ENCODE measurements at regions not wholly inside any gene's neighbourhood (a gene's known extent, or its start where the extent isn't known, plus 50 kb on each side); places are given as distances from the start of the nearest gene placed in this dataset.
A peak's percentile ranks its signal among the peaks of the same experiment; 100 is the strongest.
"Not testable (repeated sequence)": the region's sequence is repeated elsewhere in the genome, so short reads cannot be mapped to it uniquely, and the experiment has no call there.

- no peak for DNase-seq (ENCODE audit: low read depth in 4 of 4, low spot score in 1 of 4)
Measured at GRCh38 chr13:39931505-39931904, 276.0 kb downstream of the COG6 start.

GRCh38 chr13:39932514-39932913 lies 277.1 kb downstream of the COG6 start:
- not testable (repeated sequence) for DNase-seq (ENCODE audit: low read depth in 4 of 4, low spot score in 1 of 4)

GRCh38 chr13:39935155-39935554 lies 279.7 kb downstream of the COG6 start:
- no peak for DNase-seq (ENCODE audit: low read depth in 4 of 4, low spot score in 1 of 4)

- no peak for DNase-seq (ENCODE audit: low read depth in 4 of 4, low spot score in 1 of 4)
Measured at GRCh38 chr13:39938596-39938995, 283.1 kb downstream of the COG6 start.

- DNase-seq (ENCODE audit: low read depth in 4 of 4, low spot score in 1 of 4): no peak
Measured at GRCh38 chr13:39941236-39941635, 285.8 kb downstream of the COG6 start.

- no peak for DNase-seq (ENCODE audit: low read depth in 4 of 4, low spot score in 1 of 4)
Measured at GRCh38 chr13:39941911-39942551, 286.6 kb downstream of the COG6 start.

- DNase-seq (ENCODE audit: low read depth in 4 of 4, low spot score in 1 of 4): peak; percentile 31 to 55 (median 46)
Measured at GRCh38 chr13:39942552-39943273, 287.3 kb downstream of the COG6 start.

- no peak for DNase-seq (ENCODE audit: low read depth in 4 of 4, low spot score in 1 of 4)
Measured at GRCh38 chr13:39943711-39944110, 288.2 kb downstream of the COG6 start.

- DNase-seq (ENCODE audit: low read depth in 4 of 4, low spot score in 1 of 4): no peak
Measured at GRCh38 chr13:39945226-39945625, 289.8 kb downstream of the COG6 start.

GRCh38 chr13:39946769-39947168 lies 291.3 kb downstream of the COG6 start:
- no peak for DNase-seq (ENCODE audit: low read depth in 4 of 4, low spot score in 1 of 4)

GRCh38 chr13:39951301-39951700 lies 295.8 kb downstream of the COG6 start:
- no peak for DNase-seq (ENCODE audit: low read depth in 4 of 4, low spot score in 1 of 4)

- DNase-seq (ENCODE audit: low read depth in 4 of 4, low spot score in 1 of 4): no peak
Measured at GRCh38 chr13:39952249-39953233, 297.1 kb downstream of the COG6 start.

GRCh38 chr13:39954476-39954875 lies 299.0 kb downstream of the COG6 start:
- DNase-seq (ENCODE audit: low read depth in 4 of 4, low spot score in 1 of 4): no peak

- no peak for DNase-seq (ENCODE audit: low read depth in 4 of 4, low spot score in 1 of 4)
Measured at GRCh38 chr13:39955560-39955959, 300.1 kb downstream of the COG6 start.

GRCh38 chr13:39956036-39956435 lies 300.6 kb downstream of the COG6 start:
- DNase-seq (ENCODE audit: low read depth in 4 of 4, low spot score in 1 of 4): peak in 3 of 4 experiments; percentile 9 to 13 (median 10)

GRCh38 chr13:39957868-39958677 lies 302.6 kb downstream of the COG6 start:
- DNase-seq (ENCODE audit: low read depth in 4 of 4, low spot score in 1 of 4): no peak

GRCh38 chr13:39959497-39960144 lies 304.2 kb downstream of the COG6 start:
- DNase-seq (ENCODE audit: low read depth in 4 of 4, low spot score in 1 of 4): no peak

GRCh38 chr13:39960191-39960590 lies 304.7 kb downstream of the COG6 start:
- no peak for DNase-seq (ENCODE audit: low read depth in 4 of 4, low spot score in 1 of 4)

- DNase-seq (ENCODE audit: low read depth in 4 of 4, low spot score in 1 of 4): no peak
Measured at GRCh38 chr13:39961036-39961435, 305.6 kb downstream of the COG6 start.

- no peak for DNase-seq (ENCODE audit: low read depth in 4 of 4, low spot score in 1 of 4)
Measured at GRCh38 chr13:39963612-39964011, 308.1 kb downstream of the COG6 start.

All from stimulated activated CD4-positive, alpha-beta T cell treated with anti-CD3 and anti-CD28 coated beads, Interleukin-1b, Interleukin-23, amount 100 ng/mL, for 24 hours (primary cell).